Suprapubic skin (tissue), 4 donors: ENCODE measurements at regions not wholly inside any gene's neighbourhood (a gene's known extent, or its start where the extent isn't known, plus 50 kb on each side); places are given as distances from the start of the nearest gene placed in this dataset.

Experiments
- DNase-seq, 2 donors: peaks; one replicate each; pipeline ENCODE4 v3.0.0-alpha.2; 2019; ENCODE audit warnings: low spot score in 2 of 2
- H3K27ac ChIP-seq: fragments of 200-600 bp; sonication (generic); one replicate; pipeline ENCODE4 v1.5.1; 2019
- H3K27me3 ChIP-seq: fragments of 200-600 bp; sonication (generic); one replicate; pipeline ENCODE4 v1.5.1; 2019
- H3K36me3 ChIP-seq: fragments of 200-600 bp; sonication (generic); one replicate; pipeline ENCODE4 v1.5.1; 2019
- H3K4me1 ChIP-seq: fragments of 200-600 bp; sonication (generic); one replicate; pipeline ENCODE4 v1.5.1; 2019
- H3K4me3 ChIP-seq: fragments of 200-600 bp; sonication (generic); one replicate; pipeline ENCODE4 v1.5.1; 2019; ENCODE audit warnings: mild to moderate bottlenecking
- H3K9me3 ChIP-seq: fragments of 200-600 bp; sonication (generic); one replicate; pipeline ENCODE4 v1.5.1; 2019
- EP300 ChIP-seq: sonication (generic); formaldehyde crosslinking; IDR thresholded peaks from one replicate; pipeline ENCODE4 v1.6.1; 2017; ENCODE audit warnings: antibody characterized with exemption
- POLR2A ChIP-seq, 2 donors: fragments of 450-650 bp; IDR thresholded peaks; one replicate each; pipeline ENCODE4 v1.6.1; 2017; ENCODE audit warnings: antibody characterized with exemption in 2 of 2, mild to moderate bottlenecking in 2 of 2, moderate library complexity in 2 of 2
- POLR2AphosphoS5 ChIP-seq, 3 donors: sonication (generic); formaldehyde crosslinking; IDR thresholded peaks; one replicate each; pipeline ENCODE4 v1.6.1; 2017; ENCODE audit warnings: antibody characterized with exemption in 3 of 3
- WGBS: methylation state at CpG from one replicate; pipeline ENCODE4 v1.1.5; 2018; 5-methylcytosine and 5-hydroxymethylcytosine counted together
- TF ChIP-seq, protein P1 (sequence below), 2 donors: fragments of 200-600 bp in 1 of 2; fragments of 450-650 bp in 1 of 2; sonication (generic) in 1 of 2; IDR thresholded peaks; one replicate each; pipeline ENCODE4 v1.5.1; 2016 to 2019; ENCODE audit warnings: antibody characterized with exemption in 2 of 2, mild to moderate bottlenecking in 1 of 2, moderate library complexity in 1 of 2

DNA sequence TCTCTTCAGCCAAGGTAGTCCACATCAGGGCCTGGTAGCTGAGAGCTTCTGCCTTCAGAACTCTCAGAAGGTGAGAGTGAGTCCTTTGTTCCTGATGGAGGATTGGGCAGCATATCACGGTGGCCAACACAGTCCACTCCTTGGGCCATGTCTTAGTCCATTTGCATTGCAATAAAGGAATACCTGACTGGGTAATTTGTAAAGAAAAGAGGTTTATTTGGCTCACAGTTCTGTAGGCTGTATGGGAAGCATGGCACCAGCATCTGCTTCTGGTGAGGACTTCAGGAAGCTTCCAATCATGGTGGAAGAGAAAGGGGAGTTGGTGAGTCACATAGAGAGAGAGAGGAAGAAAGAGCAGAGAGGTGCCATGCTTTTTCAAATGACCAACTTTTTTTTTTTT is 98.8 kb downstream of the ADCYAP1 start:
- TF ChIP-seq POLR2A (IDR thresholded peaks at IDR 0.05) (no peak), POLR2AphosphoS5 (IDR thresholded peaks at IDR 0.05) (no peak)
- 100% methylated on average over 1 of the region's 1 CpG for WGBS
- H3K4me1 ChIP-seq, result no peaks in the 10 kb centered on the region
- no peaks in the 10 kb centered on the region for H3K9me3 ChIP-seq
- no peaks in the 10 kb centered on the region for H3K27me3 ChIP-seq
- H3K27ac ChIP-seq, result no peak overlapping the region
- no peak for DNase-seq
- H3K36me3 ChIP-seq, result no peaks in the 10 kb centered on the region
- H3K4me3 ChIP-seq, result no peak overlapping the region

- no peak overlapping the region for H3K4me3 ChIP-seq
- no peaks in the 10 kb centered on the region for H3K27me3 ChIP-seq
- 71% methylated on average over 3 of the region's 3 CpGs for WGBS
- H3K27ac ChIP-seq, result no peak overlapping the region
- H3K9me3 ChIP-seq, result no peaks in the 10 kb centered on the region
- no peaks in the 10 kb centered on the region for H3K36me3 ChIP-seq
- DNase-seq, result no peak
- H3K4me1 ChIP-seq, result no peaks in the 10 kb centered on the region
- TF ChIP-seq, protein P1, sequence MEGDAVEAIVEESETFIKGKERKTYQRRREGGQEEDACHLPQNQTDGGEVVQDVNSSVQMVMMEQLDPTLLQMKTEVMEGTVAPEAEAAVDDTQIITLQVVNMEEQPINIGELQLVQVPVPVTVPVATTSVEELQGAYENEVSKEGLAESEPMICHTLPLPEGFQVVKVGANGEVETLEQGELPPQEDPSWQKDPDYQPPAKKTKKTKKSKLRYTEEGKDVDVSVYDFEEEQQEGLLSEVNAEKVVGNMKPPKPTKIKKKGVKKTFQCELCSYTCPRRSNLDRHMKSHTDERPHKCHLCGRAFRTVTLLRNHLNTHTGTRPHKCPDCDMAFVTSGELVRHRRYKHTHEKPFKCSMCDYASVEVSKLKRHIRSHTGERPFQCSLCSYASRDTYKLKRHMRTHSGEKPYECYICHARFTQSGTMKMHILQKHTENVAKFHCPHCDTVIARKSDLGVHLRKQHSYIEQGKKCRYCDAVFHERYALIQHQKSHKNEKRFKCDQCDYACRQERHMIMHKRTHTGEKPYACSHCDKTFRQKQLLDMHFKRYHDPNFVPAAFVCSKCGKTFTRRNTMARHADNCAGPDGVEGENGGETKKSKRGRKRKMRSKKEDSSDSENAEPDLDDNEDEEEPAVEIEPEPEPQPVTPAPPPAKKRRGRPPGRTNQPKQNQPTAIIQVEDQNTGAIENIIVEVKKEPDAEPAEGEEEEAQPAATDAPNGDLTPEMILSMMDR (IDR thresholded peaks at IDR 0.05), result no peak
- TF ChIP-seq POLR2AphosphoS5 (IDR thresholded peaks at IDR 0.05) (no peak), POLR2A (IDR thresholded peaks at IDR 0.05) (no peak), EP300 (no peak)
These were observed 101.6 kb downstream of the ADCYAP1 start for GRCh38 chr18:1006304-1006703.

DNA sequence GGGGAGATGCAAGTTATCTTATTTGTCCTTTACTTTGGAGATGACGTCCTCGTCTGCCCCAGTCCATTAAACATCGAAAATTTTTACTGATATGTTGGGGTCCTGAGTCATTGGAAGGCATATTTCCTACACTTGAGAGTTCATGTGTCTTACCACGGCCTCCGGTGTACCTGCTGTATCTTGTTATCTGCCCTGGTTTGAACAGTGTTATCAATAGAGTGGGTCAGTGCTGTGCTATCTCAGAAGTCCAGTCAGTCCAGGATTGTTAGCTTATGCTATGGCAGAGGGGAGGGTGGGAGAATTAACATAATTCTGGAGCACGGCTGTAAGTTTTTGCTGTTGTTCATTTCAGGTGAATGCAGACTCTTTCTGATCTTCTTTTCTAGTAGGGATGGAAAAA is 102.3 kb downstream of the ADCYAP1 start:
- 84% methylated on average over 6 of the region's 6 CpGs for WGBS
- H3K4me3 ChIP-seq, result no peak overlapping the region

GRCh38 chr18:1011349-1011748 is 106.7 kb downstream of the ADCYAP1 start:
- no peak for DNase-seq
- Histone ChIP-seq H3K27ac (no peak overlapping the region), H3K36me3 (no peaks in the 10 kb centered on the region), H3K9me3 (no peaks in the 10 kb centered on the region), H3K4me3 (no peak overlapping the region), H3K4me1 (no peaks in the 10 kb centered on the region), H3K27me3 (no peaks in the 10 kb centered on the region)
- no peak for TF ChIP-seq POLR2A (IDR thresholded peaks at IDR 0.05)
- TF ChIP-seq POLR2AphosphoS5 (IDR thresholded peaks at IDR 0.05), result no peak
- no peak for TF ChIP-seq EP300
- TF ChIP-seq, protein P1 (IDR thresholded peaks at IDR 0.05), result no peak
- WGBS, result 50% methylated on average over 3 of the region's 3 CpGs

More for the DNA sequence above, 102.3 kb downstream of the ADCYAP1 start:
- Histone ChIP-seq H3K27me3 (no peaks in the 10 kb centered on the region), H3K36me3 (no peaks in the 10 kb centered on the region), H3K4me1 (no peaks in the 10 kb centered on the region), H3K9me3 (no peaks in the 10 kb centered on the region), H3K27ac (no peak overlapping the region)
- no peak for TF ChIP-seq POLR2A (IDR thresholded peaks at IDR 0.05)
- no peak for TF ChIP-seq EP300
- TF ChIP-seq, protein P1 (IDR thresholded peaks at IDR 0.05), result no peak
- TF ChIP-seq POLR2AphosphoS5 (IDR thresholded peaks at IDR 0.05), result no peak
- DNase-seq, result no peak

DNA sequence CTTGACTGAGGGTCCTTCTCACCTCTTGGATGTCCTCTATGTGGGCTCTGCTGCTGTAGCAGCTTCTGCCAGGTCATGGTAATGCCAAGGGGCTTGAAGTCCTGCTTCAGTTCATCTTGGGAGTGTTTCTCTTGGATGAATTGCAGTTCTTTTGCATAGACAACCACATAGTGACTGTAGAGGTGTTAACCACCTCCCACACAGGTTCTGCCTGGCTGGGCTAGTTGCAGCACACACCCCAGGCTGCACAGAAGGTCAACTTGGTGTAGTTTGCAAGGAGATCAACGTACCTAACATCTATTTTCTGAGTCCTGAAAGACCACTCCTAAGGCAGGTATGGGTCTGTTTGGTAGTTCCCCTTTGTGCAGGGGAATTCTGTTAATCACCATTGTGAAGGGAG is 108.1 kb downstream of the ADCYAP1 start:
- TF ChIP-seq POLR2A (IDR thresholded peaks at IDR 0.05) (no peak), POLR2AphosphoS5 (IDR thresholded peaks at IDR 0.05) (no peak), EP300 (no peak)
- TF ChIP-seq, protein P1 (IDR thresholded peaks at IDR 0.05), result no peak
- Histone ChIP-seq H3K27ac (no peak overlapping the region), H3K4me1 (no peaks in the 10 kb centered on the region), H3K4me3 (no peak overlapping the region), H3K27me3 (no peaks in the 10 kb centered on the region), H3K36me3 (no peaks in the 10 kb centered on the region), H3K9me3 (no peaks in the 10 kb centered on the region)
- DNase-seq, result no peak
- 64% methylated on average over 1 of the region's 1 CpG for WGBS

- no peak for TF ChIP-seq POLR2A (IDR thresholded peaks at IDR 0.05)
- TF ChIP-seq POLR2AphosphoS5 (IDR thresholded peaks at IDR 0.05), result no peak
- TF ChIP-seq, protein P1 (IDR thresholded peaks at IDR 0.05), result no peak
- TF ChIP-seq EP300, result no peak
- H3K4me1 ChIP-seq, result no peaks in the 10 kb centered on the region
- WGBS, result 80% methylated on average over 1 of the region's 1 CpG
These were observed 109.3 kb downstream of the ADCYAP1 start for GRCh38 chr18:1013951-1014350.

More at GRCh38 chr18:1013951-1014350, 109.3 kb downstream of the ADCYAP1 start:
- no peaks in the 10 kb centered on the region for H3K9me3 ChIP-seq
- H3K27ac ChIP-seq, result no peak overlapping the region
- H3K4me3 ChIP-seq, result no peak overlapping the region
- no peaks in the 10 kb centered on the region for H3K27me3 ChIP-seq
- no peaks in the 10 kb centered on the region for H3K36me3 ChIP-seq
- no peak for DNase-seq
